SK-N-SH (cell line): ENCODE measurements at regions not wholly inside any gene's neighbourhood (a gene's known extent, or its start where the extent isn't known, plus 50 kb on each side); places are given as distances from the start of the nearest gene placed in this dataset.

Experiments
- CTCF ChIA-PET: fragments of 300-600, 350-600 bp; formaldehyde crosslinking; extraction: SDS; loops from one replicate; lab custom pipeline; 2021; lab: Yijun Ruan, JAX
- POLR2A ChIA-PET: fragments of 350-600 bp; sonication (Branson Sonifier 250); formaldehyde crosslinking; extraction: SDS; loops from one replicate; lab custom pipeline; 2020; ENCODE audit warnings: antibody characterized with exemption, inconsistent platforms; lab: Yijun Ruan, JAX
- DNase-seq: peaks from one replicate; pipeline ENCODE4 v3.0.0; 2012
- H2AFZ ChIP-seq: fragments of 200-600 bp; sonication (generic); 2 replicates; pipeline ENCODE4 v1.8.1; 2016; ENCODE audit warnings: antibody characterized with exemption, mild to moderate bottlenecking, low read depth
- H3F3A ChIP-seq: fragments of 200-600 bp; sonication (generic); replicated peaks from 2 replicates; pipeline ENCODE3; 2016; ENCODE audit warnings: antibody characterized with exemption, mild to moderate bottlenecking; ENCODE audit not compliant: insufficient read depth
- H3K27ac ChIP-seq, 2 experiments: fragments of 200-500 bp in 1 of 2; fragments of 200-600 bp in 1 of 2; sonication (Bioruptor generic) in 1 of 2; sonication (generic), shearing (Covaris generic) in 1 of 2; 2 replicates each; pipeline versions ENCODE4 v1.5.1 to v1.6.1; 2014 to 2016; ENCODE audit warnings: low read depth in 2 of 2, inconsistent platforms in 1 of 2, low read length in 1 of 2, mild to moderate bottlenecking in 1 of 2, mixed read lengths in 1 of 2
- H3K27me3 ChIP-seq: fragments of 200-600 bp; sonication (generic), shearing (Covaris generic); 2 replicates; pipeline ENCODE4 v1.6.1; 2016; ENCODE audit warnings: mixed run types; ENCODE audit not compliant: insufficient read depth
- H3K36me3 ChIP-seq, 2 experiments: fragments of 200-500 bp in 1 of 2; fragments of 200-600 bp in 1 of 2; sonication (Bioruptor generic) in 1 of 2; sonication (generic) in 1 of 2; replicated peaks in 1 of 2; 2 replicates each; pipeline versions ENCODE3 to v1.5.1; 2014 to 2016; ENCODE audit warnings: low read length in 1 of 2, mild to moderate bottlenecking in 1 of 2; ENCODE audit not compliant: insufficient read depth in 2 of 2, control insufficient read depth in 1 of 2
- H3K4me1 ChIP-seq, 2 experiments: fragments of 200-500 bp in 1 of 2; fragments of 200-600 bp in 1 of 2; sonication (Bioruptor generic) in 1 of 2; sonication (generic), shearing (Covaris generic) in 1 of 2; 2 replicates each; pipeline versions ENCODE4 v1.5.1 to v1.6.1; 2014 to 2016; ENCODE audit warnings: low read depth in 1 of 2, low read length in 1 of 2, mixed run types in 1 of 2; ENCODE audit not compliant: insufficient read depth in 2 of 2, control insufficient read depth in 1 of 2
- H3K4me2 ChIP-seq: fragments of 200-600 bp; sonication (generic), shearing (Covaris generic); 2 replicates; pipeline ENCODE4 v1.6.1; 2017; ENCODE audit warnings: mixed run types
- H3K4me3 ChIP-seq, 2 experiments: fragments of 200-500 bp in 1 of 2; fragments of 200-600 bp in 1 of 2; sonication (Bioruptor generic) in 1 of 2; sonication (generic), shearing (Covaris generic) in 1 of 2; 2 replicates each; pipeline versions ENCODE4 v1.5.1 to v1.8.1; 2014 to 2016; ENCODE audit warnings: low read depth in 2 of 2, inconsistent platforms in 1 of 2, low read length in 1 of 2, mild to moderate bottlenecking in 1 of 2, mixed read lengths in 1 of 2, moderate library complexity in 1 of 2
- H3K79me2 ChIP-seq: fragments of 200-600 bp; sonication (generic); 2 replicates; pipeline ENCODE4 v1.8.1; 2017; ENCODE audit warnings: mild to moderate bottlenecking; ENCODE audit not compliant: insufficient read depth
- H3K9ac ChIP-seq: fragments of 200-600 bp; sonication (generic); 2 replicates; pipeline ENCODE4 v1.6.1; 2017; ENCODE audit warnings: mixed run types
- H3K9me2 ChIP-seq: fragments of 200-600 bp; sonication (generic); 2 replicates; pipeline ENCODE4 v1.6.1; 2017; ENCODE audit warnings: mixed run types
- H3K9me3 ChIP-seq: fragments of 200-600 bp; sonication (generic); 2 replicates; pipeline ENCODE4 v1.6.1; 2017; ENCODE audit warnings: mixed run types, mild to moderate bottlenecking, moderate library complexity
- H4K20me1 ChIP-seq: fragments of 200-600 bp; sonication (generic); 2 replicates; pipeline ENCODE4 v1.6.1; 2017; ENCODE audit warnings: mild to moderate bottlenecking, mixed run types; ENCODE audit not compliant: insufficient read depth
- FOSL2 ChIP-seq: IDR thresholded peaks from 2 replicates; pipeline ENCODE4 v1.4.0; 2012; ENCODE audit warnings: low read depth, mild to moderate bottlenecking, moderate library complexity, borderline replicate concordance
- GABPA ChIP-seq: IDR thresholded peaks from 2 replicates; pipeline ENCODE4 v1.4.0; 2012; ENCODE audit warnings: low read depth, mild to moderate bottlenecking
- JUND ChIP-seq: IDR thresholded peaks from 2 replicates; pipeline ENCODE4 v1.4.0; 2012
- MAX ChIP-seq: IDR thresholded peaks from 2 replicates; pipeline ENCODE4 v1.4.0; 2012; ENCODE audit warnings: low read depth
- MEF2A ChIP-seq: IDR thresholded peaks from 2 replicates; pipeline ENCODE4 v1.4.0; 2012; ENCODE audit warnings: low read depth, borderline replicate concordance
- MXI1 ChIP-seq: IDR thresholded peaks from 2 replicates; pipeline ENCODE4 v1.6.1; 2012; ENCODE audit warnings: mild to moderate bottlenecking, low read depth, low read length, improper control_type of control experiment
- NFIC ChIP-seq: IDR thresholded peaks from 2 replicates; pipeline ENCODE4 v1.4.0; 2012; ENCODE audit warnings: borderline replicate concordance
- NRF1 ChIP-seq: IDR thresholded peaks from 2 replicates; pipeline ENCODE4 v1.6.1; 2012; ENCODE audit warnings: low read depth, mild to moderate bottlenecking, low read length
- RAD21 ChIP-seq: IDR thresholded peaks from 2 replicates; pipeline ENCODE4 v1.6.1; 2012; ENCODE audit warnings: mild to moderate bottlenecking, low read length
- REST ChIP-seq: IDR thresholded peaks from 2 replicates; pipeline ENCODE4 v1.6.1; 2012; ENCODE audit warnings: mild to moderate bottlenecking, low read depth, low read length, moderate library complexity
- RFX5 ChIP-seq: IDR thresholded peaks from 2 replicates; pipeline ENCODE4 v1.6.1; 2012; ENCODE audit warnings: mild to moderate bottlenecking, improper control_type of control experiment, low read length
- RXRA ChIP-seq: IDR thresholded peaks from 2 replicates; pipeline ENCODE4 v1.4.0; 2012; ENCODE audit warnings: low read depth, mild to moderate bottlenecking, borderline replicate concordance
- TAF1 ChIP-seq: IDR thresholded peaks from 2 replicates; pipeline ENCODE4 v1.6.1; 2012; ENCODE audit warnings: low read depth, mild to moderate bottlenecking, low read length, moderate library complexity, borderline replicate concordance
- TCF12 ChIP-seq: IDR thresholded peaks from 2 replicates; pipeline ENCODE4 v1.4.0; 2012
- USF1 ChIP-seq: IDR thresholded peaks from 2 replicates; pipeline ENCODE4 v1.4.0; 2012; ENCODE audit warnings: low read depth, borderline replicate concordance
- USF2 ChIP-seq: fragments of 150-350 bp; IDR thresholded peaks from 2 replicates; pipeline ENCODE4 v1.6.1; 2017; ENCODE audit warnings: antibody characterized with exemption, low read length, low read depth, borderline replicate concordance
- WGBS: methylation state at CpG from one replicate; pipeline ENCODE4 v1.1.6; 2017; ENCODE audit warnings: low lambda C conversion rate; 5-methylcytosine and 5-hydroxymethylcytosine counted together

- TF ChIP-seq MAX (no peak), TAF1 (no peak), NRF1 (no peak), FOSL2 (no peak), NFIC (no peak), GABPA (no peak)
- TF ChIP-seq, all 33 proteins: peak for 0
Measured at GRCh38 chr16:86921289-86921688, 342.9 kb downstream of the FOXL1 start (continued).

- no peak overlapping the region for H3K9ac ChIP-seq
- no peak overlapping the region for H3K27ac ChIP-seq
- peaks cover 0 to 15% of the 10 kb centered on the region in 2 experiments; a peak in 2 of 4 replicates for H3K4me1 ChIP-seq
- TF ChIP-seq NRF1 (no peak), MXI1 (no peak), MAX (no peak), MEF2A (no peak), REST (no peak), RFX5 (no peak), USF1 (no peak), USF2 (no peak), JUND (no peak), RAD21 (no peak), TCF12 (no peak), RXRA (no peak)
- no peaks in the 10 kb centered on the region for H3K79me2 ChIP-seq
- no peak overlapping the region for H3K4me3 ChIP-seq
- H3K4me2 ChIP-seq, result no peak overlapping the region
- H3F3A ChIP-seq, result peaks cover 20% of the 10 kb centered on the region
- WGBS, result 14% methylated on average over 6 of the region's 7 CpGs
- H3K9me3 ChIP-seq, result no peaks in the 10 kb centered on the region
- H4K20me1 ChIP-seq, result no peaks in the 10 kb centered on the region
- CTCF ChIA-PET, result no interaction called here
- POLR2A ChIA-PET, result no interaction called here
- H3K9me2 ChIP-seq, result no peaks in the 10 kb centered on the region
- no peaks in the 10 kb centered on the region for H3K36me3 ChIP-seq
- no peak overlapping the region for H2AFZ ChIP-seq
- DNase-seq, result no peak
- H3K27me3 ChIP-seq, result no peaks in the 10 kb centered on the region
Measured at GRCh38 chr16:86922311-86922710, 344.0 kb downstream of the FOXL1 start.
